ENCODE measurements at regions not wholly inside any gene's neighbourhood (a gene's known extent, or its start where the extent isn't known, plus 50 kb on each side); places are given as distances from the start of the nearest gene placed in this dataset.

GRCh38 chr3:148042663-148043445 lies 633.7 kb downstream of the ZIC1 start:
- no peak for DNase-seq

DNA sequence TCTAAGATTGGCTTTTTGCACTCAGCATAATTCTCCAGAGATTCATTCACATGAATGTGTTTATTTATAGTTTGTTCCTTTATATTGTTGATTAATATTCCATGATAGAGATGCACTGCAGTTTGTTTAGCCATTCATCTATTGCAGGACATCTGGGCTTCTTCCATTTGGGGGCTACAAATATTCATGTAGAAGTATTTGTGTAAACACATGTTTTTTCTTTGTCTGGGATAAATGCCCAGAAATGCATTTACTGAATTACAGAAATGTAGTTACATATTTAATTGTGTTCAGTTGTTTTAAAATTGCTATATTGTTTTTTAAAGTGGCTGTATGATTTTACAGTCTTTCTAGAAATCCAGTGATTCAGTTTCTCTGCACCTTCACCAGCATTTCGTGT lies 635.0 kb downstream of the ZIC1 start:
- no peak for DNase-seq

DNA sequence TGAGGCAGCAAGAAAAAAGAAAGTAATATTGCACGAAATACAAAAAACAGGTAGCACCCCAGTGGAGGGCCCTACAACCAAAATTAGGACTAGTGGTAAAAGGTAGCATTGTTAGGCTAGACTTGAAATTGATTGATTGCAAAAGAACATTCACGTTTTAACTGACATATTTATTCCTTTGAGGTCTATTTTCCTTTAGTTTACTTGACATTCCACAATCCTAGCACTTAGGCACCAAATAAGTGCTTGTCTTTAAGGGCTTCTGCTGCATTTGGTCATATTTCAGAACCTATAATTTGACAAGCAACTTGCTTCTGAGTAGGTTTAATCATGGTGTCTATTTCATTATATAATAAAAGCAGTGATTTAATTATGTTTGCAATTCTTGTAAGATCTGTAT lies 642.7 kb upstream of the AGTR1 start:
- no peak for DNase-seq

DNA sequence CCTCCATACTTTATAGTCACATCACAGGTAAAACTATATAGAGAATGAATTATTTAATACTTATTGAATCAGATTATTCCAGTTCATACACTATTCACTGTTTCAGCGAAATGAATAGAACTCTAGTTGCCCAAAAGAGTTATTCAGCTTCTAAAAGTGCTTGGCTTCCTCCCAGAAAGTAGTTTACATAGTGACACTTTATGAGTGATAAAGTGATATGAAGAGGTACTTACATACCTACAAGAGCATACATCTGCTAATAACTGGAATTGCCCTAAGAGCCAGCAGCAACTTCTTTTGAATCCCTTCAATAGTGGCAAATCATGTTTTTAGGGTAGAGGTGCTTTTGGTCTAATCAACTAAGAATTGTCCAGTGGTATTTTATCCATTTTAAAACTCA lies 635.1 kb upstream of the AGTR1 start:
- no peak for DNase-seq

DNA sequence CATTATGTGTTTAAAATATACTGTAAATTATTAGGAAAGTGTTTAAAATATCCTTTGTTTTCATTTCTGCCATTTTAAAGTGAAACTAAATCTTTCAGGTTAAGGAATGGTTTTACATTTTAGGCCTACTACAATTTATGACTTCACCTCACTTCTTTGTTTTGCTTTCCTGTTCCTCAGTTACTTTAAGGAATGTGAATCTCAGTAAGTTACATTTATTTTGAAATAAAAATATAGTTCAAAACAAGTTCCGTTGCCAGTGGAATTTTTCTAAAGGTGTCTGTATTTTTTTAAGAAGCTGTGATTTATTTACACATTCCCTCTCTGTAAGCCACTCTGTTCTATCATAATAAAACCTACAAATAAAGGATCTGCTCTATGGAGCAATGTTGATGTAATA lies 630.9 kb upstream of the AGTR1 start:
- DNase-seq, result no peak

DNA sequence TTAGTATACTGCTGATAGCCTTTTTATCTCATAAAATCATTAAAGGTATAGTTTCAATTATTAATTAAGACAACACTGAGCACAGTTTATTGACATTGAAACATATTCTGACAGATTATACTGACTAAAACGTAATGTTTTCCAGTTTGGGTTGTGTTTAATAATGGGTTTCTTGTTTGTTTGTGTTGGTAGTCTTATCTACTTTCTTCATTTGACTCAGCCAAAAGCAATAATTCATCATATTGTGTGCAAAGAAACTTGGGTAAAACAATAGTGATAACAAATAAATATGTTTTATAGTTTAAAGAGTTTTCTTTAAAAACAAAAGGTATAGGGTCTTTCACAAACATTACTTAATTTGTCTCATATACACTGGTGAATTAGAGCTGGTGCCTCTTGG lies 629.2 kb upstream of the AGTR1 start:
- DNase-seq, result no peak

GRCh38 chr3:148070041-148070440 lies 627.7 kb upstream of the AGTR1 start:
- no peak for DNase-seq

- no peak for DNase-seq
Measured at GRCh38 chr3:148073721-148074456, 623.8 kb upstream of the AGTR1 start.

- DNase-seq, result peak; percentile 60
Measured at GRCh38 chr3:148074946-148075345, 622.8 kb upstream of the AGTR1 start.

GRCh38 chr3:148075771-148076716 lies 621.7 kb upstream of the AGTR1 start:
- DNase-seq, result peak; percentile 17

- no peak for DNase-seq
Measured at GRCh38 chr3:148077318-148077923, 620.3 kb upstream of the AGTR1 start.

- DNase-seq, result no peak
Measured at GRCh38 chr3:148077965-148078364, 619.7 kb upstream of the AGTR1 start.

DNA sequence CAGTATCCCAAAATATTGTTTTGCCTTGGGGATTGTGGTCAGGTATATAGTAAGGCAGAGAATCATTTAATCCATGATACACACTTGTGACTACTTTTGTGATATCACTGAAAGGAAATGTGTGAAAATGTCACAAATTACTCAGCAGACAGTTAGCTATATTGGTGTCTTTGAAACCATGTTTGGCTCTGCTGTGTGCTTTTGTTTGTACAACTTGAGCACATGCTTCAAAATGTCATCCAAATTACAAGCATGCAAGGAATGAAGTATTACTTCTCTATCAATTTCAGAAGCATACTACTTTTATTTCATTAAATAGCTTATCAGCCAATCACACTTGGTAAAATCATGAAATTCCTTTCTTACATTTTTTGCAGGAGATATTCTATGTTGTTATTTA lies 619.0 kb upstream of the AGTR1 start:
- no peak for DNase-seq

DNA sequence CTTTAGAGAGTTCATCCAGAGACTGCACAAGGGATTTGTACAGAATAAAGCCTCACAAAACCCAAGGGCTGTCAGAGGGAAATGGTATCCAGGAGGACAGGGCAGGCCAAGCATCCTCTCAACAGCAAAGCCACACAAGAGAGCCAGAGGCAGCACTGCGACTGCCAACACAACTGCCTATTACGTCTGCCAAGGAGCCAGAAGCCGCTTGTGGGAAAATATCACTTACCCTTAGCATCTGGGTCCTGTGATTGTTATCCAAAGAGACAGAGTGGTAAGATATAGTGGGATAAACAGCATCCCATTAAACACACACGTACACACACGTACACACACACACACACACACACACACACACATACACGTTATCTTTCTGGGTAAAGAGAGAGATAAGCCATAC lies 618.3 kb upstream of the AGTR1 start:
- DNase-seq, result no peak

GRCh38 chr3:148081926-148082325 lies 615.8 kb upstream of the AGTR1 start:
- DNase-seq, result no peak

DNA sequence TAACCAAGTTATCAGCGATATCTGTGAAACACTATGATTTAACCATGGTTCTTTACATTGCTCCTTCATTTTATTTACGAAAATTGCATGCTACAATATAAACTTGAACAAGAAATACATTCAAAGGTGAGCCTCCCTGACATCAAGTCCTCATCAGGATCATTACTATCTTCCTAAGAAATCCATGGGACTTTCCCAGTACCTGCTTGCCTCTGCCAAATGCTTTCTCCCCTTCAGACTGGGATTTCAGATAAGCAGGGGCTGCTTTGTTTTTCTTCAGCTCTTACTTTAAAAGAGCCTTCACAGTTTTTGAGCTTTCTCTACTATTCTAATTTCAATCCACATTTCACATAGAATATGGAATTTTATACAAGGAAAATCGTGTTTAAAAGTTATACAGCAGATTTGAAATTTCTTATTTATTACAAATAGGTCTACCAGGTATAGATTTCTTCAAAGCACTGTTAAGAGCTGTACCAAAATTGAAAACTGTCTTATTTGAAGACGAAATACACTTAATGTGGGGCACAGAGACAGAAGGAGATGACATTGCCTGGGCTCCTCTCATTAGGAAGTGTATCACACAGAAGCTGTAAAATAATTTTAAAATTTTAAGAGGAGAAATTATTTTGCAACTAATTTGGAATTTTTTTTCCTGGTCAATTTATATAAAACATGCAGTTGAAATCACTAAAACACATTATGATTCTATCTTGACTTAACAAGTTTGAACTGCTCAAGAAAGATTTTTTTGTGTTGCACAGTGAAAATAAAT lies 615.0 kb upstream of the AGTR1 start:
- DNase-seq, result no peak

GRCh38 chr3:148083526-148084182 lies 614.0 kb upstream of the AGTR1 start:
- no peak for DNase-seq

DNA sequence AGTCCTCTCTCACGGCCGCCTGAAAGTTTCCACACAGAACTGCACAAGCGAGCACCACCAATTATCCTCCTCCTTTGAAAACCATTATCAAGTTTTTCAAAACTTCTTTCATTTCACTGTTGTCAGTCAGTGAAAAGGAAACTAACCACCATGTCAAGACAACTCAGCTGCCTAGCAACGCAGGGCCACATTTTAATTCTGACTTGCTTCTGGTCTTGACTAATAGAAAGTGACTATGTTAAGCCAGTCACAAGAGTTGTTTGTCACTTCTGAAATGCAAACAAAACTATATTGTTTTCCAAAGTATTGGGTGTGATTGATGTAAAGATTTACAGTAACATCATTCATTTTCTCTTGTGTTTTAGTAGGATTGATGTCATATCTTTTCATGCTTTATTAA lies 612.8 kb upstream of the AGTR1 start:
- no peak for DNase-seq

- DNase-seq, result no peak
Measured at GRCh38 chr3:148087601-148088371, 609.9 kb upstream of the AGTR1 start.

DNA sequence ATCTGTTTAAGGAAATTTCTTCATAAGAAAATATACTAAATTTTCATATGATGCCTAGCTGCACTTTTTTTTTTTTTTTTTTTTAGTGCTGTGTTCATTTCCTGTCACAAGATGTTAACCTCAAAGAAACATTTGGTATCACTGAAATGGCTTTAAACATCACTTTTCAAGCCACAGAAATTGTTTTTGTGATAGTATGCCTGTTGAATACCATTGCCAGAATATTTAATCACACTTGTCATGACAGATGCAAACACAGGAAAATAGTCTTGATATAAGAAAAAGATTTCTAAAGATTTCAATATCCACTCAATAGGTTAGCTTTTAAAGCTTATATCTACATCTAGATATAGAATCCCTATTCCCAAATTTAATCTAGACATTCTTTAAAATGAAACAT lies 608.5 kb upstream of the AGTR1 start:
- DNase-seq, result no peak

DNA sequence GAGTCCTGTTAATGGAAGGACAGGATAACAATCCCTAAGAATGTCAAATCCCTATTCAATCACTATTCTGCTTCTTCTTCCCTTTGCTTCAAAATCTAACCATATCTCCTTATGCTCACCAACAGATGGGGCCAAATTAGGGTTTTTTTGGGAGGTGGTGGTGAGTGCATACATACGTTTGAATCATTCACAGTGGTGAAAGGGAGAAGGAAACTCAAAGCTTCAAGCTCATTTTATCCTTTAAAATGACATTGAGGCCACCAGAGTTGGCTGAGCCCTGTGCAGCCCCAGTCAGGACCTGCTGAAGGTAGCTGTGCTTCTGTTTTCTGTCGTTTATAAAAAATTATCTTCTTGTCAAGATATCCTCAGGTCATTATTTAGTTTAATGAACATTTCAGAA lies 607.5 kb upstream of the AGTR1 start:
- no peak for DNase-seq
